ENCODE measurements at regions not wholly inside any gene's neighbourhood (a gene's known extent, or its start where the extent isn't known, plus 50 kb on each side); places are given as distances from the start of the nearest gene placed in this dataset.

DNA sequence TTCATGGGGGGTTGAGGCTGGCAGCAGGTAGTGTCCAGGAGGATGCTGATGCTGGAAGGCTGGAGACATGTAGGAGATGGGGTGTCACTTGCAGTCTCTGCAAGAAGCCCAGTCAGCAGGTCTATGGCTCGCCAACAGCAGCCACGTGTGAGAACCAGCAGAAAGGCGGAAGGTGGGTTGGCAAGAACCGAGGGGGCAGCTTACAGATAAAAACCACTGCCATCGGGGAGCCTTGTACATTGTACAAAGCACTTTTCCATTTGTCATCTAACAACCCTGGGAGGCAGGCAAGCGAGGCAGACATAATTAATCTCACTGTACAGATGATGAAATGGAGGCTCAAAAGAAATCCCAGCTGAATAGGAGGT is 167.2 kb downstream of the KCNA5 start:
- Histone ChIP-seq H3K4me1 (no peaks in the 10 kb centered on the region), H3K27me3 (no peaks in the 10 kb centered on the region), H3K36me3 (no peaks in the 10 kb centered on the region), H3K27ac (no peak overlapping the region), H3K4me3 (no peak overlapping the region), H3K9me3 (no peaks in the 10 kb centered on the region)
- intact Hi-C loops (cut with DNase I; ENCODE audit: low total_unique reads) = no loop called here
- no peak for DNase-seq
- TF ChIP-seq, protein P1, sequence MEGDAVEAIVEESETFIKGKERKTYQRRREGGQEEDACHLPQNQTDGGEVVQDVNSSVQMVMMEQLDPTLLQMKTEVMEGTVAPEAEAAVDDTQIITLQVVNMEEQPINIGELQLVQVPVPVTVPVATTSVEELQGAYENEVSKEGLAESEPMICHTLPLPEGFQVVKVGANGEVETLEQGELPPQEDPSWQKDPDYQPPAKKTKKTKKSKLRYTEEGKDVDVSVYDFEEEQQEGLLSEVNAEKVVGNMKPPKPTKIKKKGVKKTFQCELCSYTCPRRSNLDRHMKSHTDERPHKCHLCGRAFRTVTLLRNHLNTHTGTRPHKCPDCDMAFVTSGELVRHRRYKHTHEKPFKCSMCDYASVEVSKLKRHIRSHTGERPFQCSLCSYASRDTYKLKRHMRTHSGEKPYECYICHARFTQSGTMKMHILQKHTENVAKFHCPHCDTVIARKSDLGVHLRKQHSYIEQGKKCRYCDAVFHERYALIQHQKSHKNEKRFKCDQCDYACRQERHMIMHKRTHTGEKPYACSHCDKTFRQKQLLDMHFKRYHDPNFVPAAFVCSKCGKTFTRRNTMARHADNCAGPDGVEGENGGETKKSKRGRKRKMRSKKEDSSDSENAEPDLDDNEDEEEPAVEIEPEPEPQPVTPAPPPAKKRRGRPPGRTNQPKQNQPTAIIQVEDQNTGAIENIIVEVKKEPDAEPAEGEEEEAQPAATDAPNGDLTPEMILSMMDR (IDR thresholded peaks at IDR 0.05) = no peak
- no peak for TF ChIP-seq POLR2A (IDR thresholded peaks at IDR 0.05)

DNA sequence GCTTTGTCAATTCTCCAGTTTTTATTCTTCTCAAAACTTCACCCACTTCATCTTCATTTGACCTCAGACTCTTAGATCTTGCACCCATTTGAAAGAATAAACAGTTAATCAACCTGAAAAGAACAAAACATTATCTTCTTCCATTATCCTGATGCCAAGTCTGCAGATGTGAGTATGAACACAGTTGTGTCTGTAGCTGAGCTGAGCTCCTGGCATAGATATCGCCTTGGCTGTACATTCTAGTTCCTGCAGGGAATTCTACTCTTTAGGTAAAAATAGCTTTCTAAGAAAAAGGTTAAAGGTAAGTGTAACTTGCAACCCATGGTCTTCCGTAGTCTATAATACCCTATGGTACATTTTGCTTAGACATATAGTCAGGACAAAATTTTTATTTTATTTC is 169.7 kb downstream of the KCNA5 start:
- Histone ChIP-seq H3K27ac (no peak overlapping the region), H3K9me3 (no peaks in the 10 kb centered on the region), H3K27me3 (no peaks in the 10 kb centered on the region), H3K4me1 (no peaks in the 10 kb centered on the region), H3K4me3 (no peak overlapping the region), H3K36me3 (no peaks in the 10 kb centered on the region)
- TF ChIP-seq, protein P1 (IDR thresholded peaks at IDR 0.05) = no peak
- no peak for TF ChIP-seq POLR2A (IDR thresholded peaks at IDR 0.05)
- intact Hi-C loops (cut with DNase I; ENCODE audit: low total_unique reads) = no loop called here
- DNase-seq = no peak

GRCh38 chr12:5213990-5214389 is 170.3 kb downstream of the KCNA5 start:
- TF ChIP-seq POLR2A (IDR thresholded peaks at IDR 0.05) = no peak
- TF ChIP-seq, protein P1 (IDR thresholded peaks at IDR 0.05) = no peak
- Histone ChIP-seq H3K9me3 (no peaks in the 10 kb centered on the region), H3K36me3 (no peaks in the 10 kb centered on the region), H3K4me1 (no peaks in the 10 kb centered on the region), H3K27me3 (no peaks in the 10 kb centered on the region), H3K27ac (no peak overlapping the region), H3K4me3 (no peak overlapping the region)
- no peak for DNase-seq
- intact Hi-C loops (cut with DNase I; ENCODE audit: low total_unique reads) = no loop called here

DNA sequence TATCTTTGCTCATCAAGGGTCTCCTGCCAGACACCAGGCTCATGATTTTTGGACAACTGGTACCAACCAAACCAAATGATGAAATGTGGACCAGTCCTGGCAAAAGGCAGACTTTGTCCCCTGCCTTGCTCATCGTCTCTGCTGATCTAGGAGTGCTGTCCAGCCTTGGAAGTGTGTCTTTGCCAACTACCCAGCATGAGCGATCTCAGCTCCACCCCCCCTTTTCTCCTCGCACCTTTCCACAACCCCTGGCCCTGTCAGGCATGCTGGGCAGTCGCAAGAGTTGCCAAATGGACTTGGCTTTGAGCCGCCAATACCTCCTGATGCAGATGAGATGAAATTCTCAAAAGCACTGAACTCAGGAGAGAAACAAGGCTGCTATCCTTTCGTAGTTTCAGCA is 174.3 kb downstream of the KCNA5 start:
- no peak for DNase-seq
- Histone ChIP-seq H3K27me3 (no peaks in the 10 kb centered on the region), H3K4me3 (no peak overlapping the region), H3K9me3 (no peaks in the 10 kb centered on the region), H3K4me1 (no peaks in the 10 kb centered on the region), H3K27ac (no peak overlapping the region), H3K36me3 (no peaks in the 10 kb centered on the region)
- intact Hi-C loops (cut with DNase I; ENCODE audit: low total_unique reads) = no loop called here
- TF ChIP-seq, protein P1 (IDR thresholded peaks at IDR 0.05) = no peak
- TF ChIP-seq POLR2A (IDR thresholded peaks at IDR 0.05) = no peak

GRCh38 chr12:5220099-5220498 is 176.4 kb downstream of the KCNA5 start:
- H3K27ac ChIP-seq = no peak overlapping the region
- H3K4me1 ChIP-seq = no peaks in the 10 kb centered on the region
- no peaks in the 10 kb centered on the region for H3K9me3 ChIP-seq
- no peak for TF ChIP-seq POLR2A (IDR thresholded peaks at IDR 0.05)
- TF ChIP-seq, protein P1 (IDR thresholded peaks at IDR 0.05) = no peak
- H3K27me3 ChIP-seq = no peaks in the 10 kb centered on the region
- intact Hi-C loops (cut with DNase I; ENCODE audit: low total_unique reads) = no loop called here
- H3K36me3 ChIP-seq = no peaks in the 10 kb centered on the region
- H3K4me3 ChIP-seq = no peak overlapping the region
- no peak for DNase-seq
